AG09319 (cell line): ENCODE measurements at regions not wholly inside any gene's neighbourhood (a gene's known extent, or its start where the extent isn't known, plus 50 kb on each side); places are given as distances from the start of the nearest gene placed in this dataset.

Experiments
- DNase-seq: peaks from one replicate; pipeline ENCODE4 v3.0.0-alpha.2; 2010; ENCODE audit warnings: low read depth; ENCODE audit errors: extremely low read depth
- CTCF ChIP-seq: IDR thresholded peaks from 2 replicates; pipeline ENCODE4 v1.5.1; 2011; ENCODE audit warnings: low read depth, mild to moderate bottlenecking, inconsistent platforms, low read length, moderate library complexity

- TF ChIP-seq CTCF, result no peak
- DNase-seq, result no peak
These were observed 81.8 kb upstream of the AGAP1 start for GRCh38 chr2:235411905-235412485.

GRCh38 chr2:235413064-235413463, 80.8 kb upstream of the AGAP1 start:
- no peak for DNase-seq
- TF ChIP-seq CTCF, result no peak

DNA sequence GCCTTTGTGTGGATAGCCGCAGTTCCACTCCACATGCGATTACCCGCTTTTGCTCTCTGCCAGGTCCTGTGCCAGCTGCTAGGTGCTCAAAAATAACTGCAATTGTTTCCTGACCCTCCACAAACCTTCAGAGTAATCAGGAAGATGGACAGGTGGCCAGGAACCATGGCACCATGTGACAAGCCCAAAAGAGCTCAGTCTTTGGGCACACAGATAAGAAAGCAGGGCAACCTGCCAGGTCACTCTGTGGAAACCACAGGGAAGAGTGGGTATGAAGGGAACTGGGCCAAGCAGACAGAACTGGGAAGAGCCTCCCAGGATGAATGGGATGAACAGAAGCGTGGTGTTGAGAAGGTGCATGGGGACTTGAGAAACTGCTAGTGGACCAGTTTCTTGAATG, 79.4 kb upstream of the AGAP1 start:
- TF ChIP-seq CTCF, result no peak
- no peak for DNase-seq

- no peak for DNase-seq
- TF ChIP-seq CTCF, result no peak
These were observed 76.9 kb upstream of the AGAP1 start for GRCh38 chr2:235416858-235417499.

DNA sequence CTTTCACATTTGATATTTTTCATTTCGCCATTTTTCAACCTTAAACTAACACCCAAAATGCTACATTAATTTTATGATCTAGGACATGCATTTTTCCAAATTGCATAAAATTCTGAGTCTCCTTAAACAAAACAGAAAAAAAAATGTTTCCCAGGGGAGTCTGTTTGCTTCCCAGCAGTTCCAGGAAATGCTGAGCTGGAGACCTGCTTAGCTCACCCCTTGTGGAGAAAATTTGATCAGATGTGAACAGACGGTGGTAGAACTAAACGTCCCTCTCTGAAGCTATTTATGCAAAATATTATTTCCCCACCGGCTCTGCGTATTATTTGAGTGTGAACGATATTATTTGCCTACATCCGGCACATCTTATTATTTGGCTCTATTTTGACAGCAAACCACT, 74.9 kb upstream of the AGAP1 start:
- DNase-seq, result no peak
- TF ChIP-seq CTCF, result no peak

DNA sequence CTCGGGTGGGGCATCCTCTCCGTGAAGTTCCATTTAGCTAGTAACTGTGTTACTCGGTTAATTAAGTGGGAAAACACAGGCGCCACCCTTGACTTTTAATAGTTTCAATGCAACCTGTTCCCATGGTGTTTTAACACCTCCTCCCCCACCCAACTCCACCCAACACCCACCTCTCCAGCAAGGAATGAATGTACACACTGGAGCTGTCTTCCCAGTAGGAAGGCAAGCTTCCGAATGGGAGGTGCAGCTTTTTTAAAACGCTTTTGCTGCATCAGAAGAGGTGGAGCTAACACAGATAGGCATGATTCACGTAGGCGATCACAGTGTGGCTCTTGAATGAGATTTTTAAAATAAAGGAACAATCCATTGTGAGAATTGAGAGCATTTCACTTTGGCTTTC, 73.8 kb upstream of the AGAP1 start:
- DNase-seq, result no peak
- no peak for TF ChIP-seq CTCF

- no peak for TF ChIP-seq CTCF
- DNase-seq, result no peak
These were observed 72.2 kb upstream of the AGAP1 start for GRCh38 chr2:235421618-235422017.
